ENCODE measurements at regions not wholly inside any gene's neighbourhood (a gene's known extent, or its start where the extent isn't known, plus 50 kb on each side); places are given as distances from the start of the nearest gene placed in this dataset.

DNA sequence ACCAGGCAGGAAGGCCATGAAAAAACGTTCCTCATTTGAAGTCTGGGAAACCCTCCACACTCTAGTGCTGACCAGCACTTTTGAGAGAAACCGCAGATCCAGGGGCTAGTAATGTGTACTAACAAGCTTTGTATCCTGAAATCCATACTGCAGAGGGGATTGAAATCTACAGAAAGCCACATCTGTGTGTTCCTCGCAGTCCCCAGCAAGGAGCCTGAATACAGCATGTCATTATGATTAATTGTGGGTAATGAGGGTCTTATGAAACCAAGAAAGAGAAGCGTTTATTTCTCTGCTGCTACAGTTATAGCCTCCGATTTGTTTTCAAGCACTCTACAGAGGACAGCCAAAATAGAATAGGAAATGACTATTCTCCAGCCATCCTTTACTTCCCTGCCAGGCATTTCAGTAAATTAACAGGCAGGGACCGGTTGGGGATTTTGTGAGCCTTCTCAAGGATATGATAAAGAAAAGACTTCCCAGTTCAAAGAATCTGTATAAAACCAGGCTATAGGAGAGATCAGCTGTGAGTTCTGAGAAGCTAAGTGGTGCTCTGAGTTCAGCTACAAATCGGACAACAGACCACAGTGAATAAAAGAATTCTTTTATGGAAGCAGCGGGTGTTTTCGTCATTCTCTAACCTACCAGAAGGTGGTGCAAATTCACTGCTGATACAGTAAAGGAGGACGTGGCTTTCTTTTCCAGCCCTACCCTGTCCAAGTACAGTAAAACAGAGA, 133.4 kb downstream of the INSIG2 start:
- Histone ChIP-seq H3K27me3 (ENCODE audit: low read length) (no peaks in the 10 kb centered on the region), H3K9ac (ENCODE audit: low read length) (no peak overlapping the region), H3K9me2 (replicated peaks; ENCODE audit: insufficient read depth, low read length) (no peaks in the 10 kb centered on the region), H3F3A (ENCODE audit: insufficient read depth) (no peaks in the 10 kb centered on the region), H4K20me1 (ENCODE audit: low read depth, low read length) (no peaks in the 10 kb centered on the region; the same call in 1 of the 2 replicates), H3K79me2 (ENCODE audit: insufficient read depth, low read length) (no peaks in the 10 kb centered on the region), H3K9me3 (ENCODE audit: insufficient read depth, low read length) (no peaks in the 10 kb centered on the region), H3K4me3 (ENCODE audit: insufficient read depth, low read length, poor library complexity, severe bottlenecking) (no peak overlapping the region), H2AFZ (ENCODE audit: low read depth, low read length, severe bottlenecking) (no peak overlapping the region), H3K36me3 (ENCODE audit: low read length) (no peaks in the 10 kb centered on the region), H3K27ac (ENCODE audit: low read depth, low read length) (no peak overlapping the region), H3K4me2 (ENCODE audit: low read depth, low read length, poor library complexity, severe bottlenecking) (no peak overlapping the region)
- TF ChIP-seq EZH2phosphoT487 (conservative IDR thresholded peaks at IDR 0.05; ENCODE audit: low read length) (no peak), CTCF (IDR thresholded peaks at IDR 0.05; ENCODE audit: insufficient read depth, low read length, poor library complexity, severe bottlenecking) (peak; percentile 53)

DNA sequence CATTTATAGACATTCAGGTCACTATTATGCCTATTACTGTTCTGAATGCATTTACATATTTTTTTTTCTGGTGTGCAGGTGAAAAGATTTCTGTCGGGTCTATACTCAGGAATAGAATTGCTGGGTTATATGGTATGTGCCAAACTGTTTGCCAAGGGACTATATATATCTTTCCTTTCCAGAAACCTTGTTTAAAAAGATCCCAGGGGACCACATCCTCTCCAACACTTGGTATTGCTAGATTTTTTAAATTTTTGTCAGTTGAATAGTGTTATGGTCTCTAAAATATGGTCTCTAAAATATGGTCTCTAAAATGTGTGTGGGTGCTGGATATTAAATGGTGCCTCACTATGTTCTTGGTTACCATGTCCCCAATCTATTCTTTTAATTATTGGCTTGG, 131.3 kb downstream of the INSIG2 start:
- H3F3A ChIP-seq (ENCODE audit: insufficient read depth), result no peaks in the 10 kb centered on the region
- no peak overlapping the region for H2AFZ ChIP-seq (ENCODE audit: low read depth, low read length, severe bottlenecking)
- no peak overlapping the region for H3K9ac ChIP-seq (ENCODE audit: low read length)
- no peaks in the 10 kb centered on the region for H3K9me3 ChIP-seq (ENCODE audit: insufficient read depth, low read length)
- H3K9me2 ChIP-seq (replicated peaks; ENCODE audit: insufficient read depth, low read length), result no peaks in the 10 kb centered on the region
- H3K36me3 ChIP-seq (ENCODE audit: low read length), result no peaks in the 10 kb centered on the region
- H3K27me3 ChIP-seq (ENCODE audit: low read length), result no peaks in the 10 kb centered on the region
- H3K27ac ChIP-seq (ENCODE audit: low read depth, low read length), result no peak overlapping the region
- H4K20me1 ChIP-seq (ENCODE audit: low read depth, low read length), result no peaks in the 10 kb centered on the region; the same call in 1 of the 2 replicates
- H3K4me3 ChIP-seq (ENCODE audit: insufficient read depth, low read length, poor library complexity, severe bottlenecking), result no peak overlapping the region
- no peak for TF ChIP-seq CTCF (IDR thresholded peaks at IDR 0.05; ENCODE audit: insufficient read depth, low read length, poor library complexity, severe bottlenecking)
- no peak for TF ChIP-seq EZH2phosphoT487 (conservative IDR thresholded peaks at IDR 0.05; ENCODE audit: low read length)
- H3K79me2 ChIP-seq (ENCODE audit: insufficient read depth, low read length), result no peaks in the 10 kb centered on the region
- no peak overlapping the region for H3K4me2 ChIP-seq (ENCODE audit: low read depth, low read length, poor library complexity, severe bottlenecking)

GRCh38 chr2:118216224-118216623, 128.0 kb downstream of the INSIG2 start:
- H3K9ac ChIP-seq (ENCODE audit: low read length), result no peak overlapping the region
- H3F3A ChIP-seq (ENCODE audit: insufficient read depth), result no peaks in the 10 kb centered on the region
- no peaks in the 10 kb centered on the region; the same call in 1 of the 2 replicates for H4K20me1 ChIP-seq (ENCODE audit: low read depth, low read length)
- no peaks in the 10 kb centered on the region for H3K36me3 ChIP-seq (ENCODE audit: low read length)
- no peak overlapping the region for H2AFZ ChIP-seq (ENCODE audit: low read depth, low read length, severe bottlenecking)
- no peaks in the 10 kb centered on the region for H3K27me3 ChIP-seq (ENCODE audit: low read length)
- H3K79me2 ChIP-seq (ENCODE audit: insufficient read depth, low read length), result no peaks in the 10 kb centered on the region
- H3K27ac ChIP-seq (ENCODE audit: low read depth, low read length), result no peak overlapping the region
- H3K9me3 ChIP-seq (ENCODE audit: insufficient read depth, low read length), result no peaks in the 10 kb centered on the region
- H3K4me3 ChIP-seq (ENCODE audit: insufficient read depth, low read length, poor library complexity, severe bottlenecking), result no peak overlapping the region
- no peak overlapping the region for H3K4me2 ChIP-seq (ENCODE audit: low read depth, low read length, poor library complexity, severe bottlenecking)
- no peak for TF ChIP-seq CTCF (IDR thresholded peaks at IDR 0.05; ENCODE audit: insufficient read depth, low read length, poor library complexity, severe bottlenecking)
- no peak for TF ChIP-seq EZH2phosphoT487 (conservative IDR thresholded peaks at IDR 0.05; ENCODE audit: low read length)
- H3K9me2 ChIP-seq (replicated peaks; ENCODE audit: insufficient read depth, low read length), result no peaks in the 10 kb centered on the region

Data from SU-DHL-6 (cell line).